ENCODE measurements at regions not wholly inside any gene's neighbourhood (a gene's known extent, or its start where the extent isn't known, plus 50 kb on each side); places are given as distances from the start of the nearest gene placed in this dataset.

DNA sequence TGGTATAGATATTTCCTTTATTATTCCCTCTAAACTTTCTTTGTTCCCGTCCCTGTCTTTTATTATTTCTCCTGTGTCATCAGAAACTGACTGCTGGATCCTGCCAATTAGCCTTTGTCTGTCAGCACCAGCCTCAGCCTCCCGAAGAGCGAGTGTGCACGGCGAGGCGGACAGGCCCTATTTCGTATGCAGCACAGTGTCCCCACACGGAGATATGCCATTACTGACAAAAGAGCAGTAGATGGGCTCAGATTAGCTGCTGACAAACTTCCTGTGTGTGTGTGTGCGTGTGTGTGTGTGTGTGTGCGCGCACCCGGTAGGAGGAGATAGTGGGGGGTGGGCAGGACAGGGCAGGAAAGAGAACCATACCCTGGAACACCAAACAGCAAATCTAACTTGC lies 99.5 kb upstream of the ZFP64 start:
- FAIRE-seq, result no peak

DNA sequence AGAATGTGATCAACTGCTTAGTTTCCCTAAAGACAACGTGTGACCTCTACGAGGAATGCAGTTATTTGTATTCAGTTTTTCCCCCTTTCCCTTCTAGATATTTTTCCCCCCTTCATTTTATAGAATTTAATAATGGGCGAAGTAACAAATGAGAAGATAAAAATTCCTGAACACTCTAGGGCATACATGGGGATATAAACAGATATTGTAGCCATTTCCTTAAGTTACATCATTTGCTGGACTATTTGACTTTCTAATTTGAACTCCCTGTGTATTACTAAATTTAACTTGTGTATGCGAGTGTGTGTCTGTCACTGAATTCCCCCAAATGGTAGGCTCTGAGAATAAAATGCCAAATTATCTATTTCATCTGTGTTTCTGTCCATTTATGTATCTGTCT lies 99.0 kb upstream of the ZFP64 start:
- no peak for FAIRE-seq

DNA sequence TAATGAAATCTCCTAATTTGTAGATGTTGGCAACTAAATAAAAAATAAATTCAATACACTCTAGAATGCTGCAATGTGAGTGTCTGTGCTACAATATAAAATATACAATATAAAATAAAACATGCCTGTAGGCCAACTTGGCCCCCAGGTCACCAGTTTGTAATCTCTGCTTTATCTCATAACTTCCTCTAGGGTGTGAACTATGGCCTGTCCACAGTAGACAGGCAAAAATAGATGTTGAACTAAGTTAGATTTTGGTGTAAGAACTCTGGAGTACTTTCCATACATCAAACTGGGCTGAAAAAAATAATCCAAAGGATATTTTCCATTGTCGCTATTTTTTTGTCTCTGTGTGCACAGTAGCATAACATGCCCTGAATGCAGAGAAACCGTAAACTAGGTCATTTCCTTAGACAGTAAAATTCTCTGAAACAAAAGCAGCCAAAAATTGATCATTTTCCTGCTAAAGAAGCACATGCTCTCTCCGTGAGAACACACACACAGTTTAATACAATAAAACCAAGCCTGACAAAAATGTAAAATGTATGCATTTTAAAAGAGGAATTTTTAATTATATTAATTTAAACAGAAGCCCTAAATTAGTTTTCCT lies 98.5 kb upstream of the ZFP64 start:
- FAIRE-seq, result no peak

DNA sequence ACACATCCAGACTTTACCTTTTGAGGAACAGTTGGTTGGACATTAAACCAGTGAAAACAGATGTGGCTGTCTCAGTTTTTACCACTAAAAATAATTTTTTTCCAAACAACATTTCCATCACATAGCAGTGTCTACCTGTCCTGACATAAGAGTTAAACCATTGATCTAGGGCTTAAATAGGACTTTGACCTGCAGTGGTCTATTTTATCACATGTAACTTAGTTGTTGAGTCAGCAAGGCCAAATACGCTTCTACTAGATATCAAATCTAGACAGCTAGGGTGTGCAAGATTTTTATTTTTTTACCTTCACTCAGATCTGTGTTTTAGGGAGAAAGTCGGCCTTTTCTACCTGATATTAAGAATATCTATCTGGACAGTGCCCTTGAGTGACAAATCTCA lies 88.8 kb upstream of the ZFP64 start:
- no peak for FAIRE-seq

DNA sequence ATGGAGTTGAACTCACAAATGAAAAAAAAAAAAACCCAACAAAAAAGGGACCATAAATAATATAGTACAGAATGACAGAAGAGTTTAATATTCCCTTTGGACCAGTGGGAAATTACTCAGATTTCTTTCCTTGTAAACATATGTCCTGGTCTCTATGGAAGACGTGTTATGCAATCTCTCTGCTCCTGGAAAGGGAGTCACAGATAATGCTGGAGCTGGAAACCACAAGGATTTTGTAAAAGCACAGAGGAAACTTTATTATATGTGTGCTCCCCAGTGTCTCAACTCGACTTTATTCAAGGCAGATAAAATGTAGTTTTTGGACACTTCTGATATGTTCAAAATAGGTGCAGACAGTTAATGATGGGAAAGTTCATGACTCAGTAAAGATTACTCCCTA lies 88.1 kb upstream of the ZFP64 start:
- no peak for FAIRE-seq

DNA sequence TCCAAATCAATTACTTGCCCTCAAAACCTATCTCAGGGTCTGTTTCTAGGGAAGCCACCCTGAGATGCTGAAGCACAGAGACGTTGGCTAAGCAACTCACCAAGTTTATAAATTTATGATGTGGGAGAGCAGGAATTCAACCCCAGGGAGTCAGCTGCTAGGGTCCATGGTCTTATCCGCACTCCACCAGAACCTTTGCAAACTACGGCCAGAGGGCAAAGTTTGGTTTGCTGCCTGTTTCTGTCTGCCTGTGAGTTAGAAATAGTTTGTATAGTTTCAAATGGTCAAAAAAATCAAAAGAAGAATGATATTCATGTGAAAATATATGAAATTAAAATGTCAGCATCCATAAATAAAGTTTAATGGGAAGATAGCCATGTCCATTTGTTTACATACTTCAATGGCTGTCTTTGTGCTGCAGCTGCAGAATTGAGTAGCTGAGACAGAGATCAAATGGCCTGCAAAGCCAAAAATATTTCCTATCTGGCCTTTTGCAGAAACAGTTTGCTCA lies 83.7 kb upstream of the ZFP64 start:
- no peak for FAIRE-seq

- no peak for FAIRE-seq
These were observed 79.1 kb upstream of the ZFP64 start for GRCh38 chr20:52270696-52271095.

DNA sequence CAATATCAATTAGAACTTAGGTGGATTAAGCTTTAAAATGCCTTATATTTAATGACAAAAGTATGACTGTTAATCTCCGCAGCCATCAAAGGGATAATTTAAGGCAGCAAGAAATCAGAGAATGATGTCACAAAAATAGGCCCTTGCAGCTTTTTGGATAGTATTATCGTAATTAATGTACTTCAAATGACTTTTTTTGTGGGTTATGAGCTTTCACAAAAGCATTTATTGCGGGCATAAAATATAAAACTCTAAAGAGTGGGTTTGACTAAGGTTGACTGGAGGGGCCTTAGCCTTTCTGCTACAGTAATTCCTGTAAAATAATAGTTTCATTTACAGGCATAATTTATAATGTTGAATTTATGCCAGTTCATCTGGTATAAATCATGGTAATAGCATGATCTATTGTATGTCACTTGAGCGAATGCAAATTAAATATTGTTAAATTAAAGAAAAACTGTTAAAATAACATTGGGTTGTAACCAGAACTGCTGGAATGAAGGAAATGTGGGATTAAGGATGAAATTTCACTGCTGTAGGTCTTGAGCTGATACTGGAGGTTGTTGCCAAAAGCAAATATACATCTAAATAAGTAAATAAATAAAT lies 78.5 kb upstream of the ZFP64 start:
- no peak for FAIRE-seq

GRCh38 chr20:52269321-52269720 lies 77.7 kb upstream of the ZFP64 start:
- FAIRE-seq, result no peak

- FAIRE-seq, result no peak
These were observed 76.7 kb upstream of the ZFP64 start for GRCh38 chr20:52268184-52268749.

DNA sequence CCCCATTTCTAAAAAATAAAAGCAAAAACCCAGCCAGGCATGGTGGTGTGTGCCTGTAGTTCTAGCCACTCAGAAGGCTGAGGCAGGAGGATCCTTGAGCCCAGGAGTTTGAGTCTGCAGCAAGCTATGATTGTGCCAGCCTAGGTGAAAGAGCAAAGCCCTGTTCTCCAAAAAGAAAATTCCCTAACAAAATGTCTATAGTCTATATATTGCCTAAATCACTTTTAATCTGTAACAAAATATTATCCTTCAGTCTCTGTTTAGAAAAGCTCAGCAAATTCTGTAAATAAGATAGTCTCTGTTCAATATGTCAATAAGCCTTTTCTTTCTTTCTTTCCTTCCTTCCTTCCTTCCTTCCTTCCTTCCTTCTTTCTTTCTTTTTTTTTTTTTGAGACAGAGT lies 75.8 kb upstream of the ZFP64 start:
- no peak for FAIRE-seq

DNA sequence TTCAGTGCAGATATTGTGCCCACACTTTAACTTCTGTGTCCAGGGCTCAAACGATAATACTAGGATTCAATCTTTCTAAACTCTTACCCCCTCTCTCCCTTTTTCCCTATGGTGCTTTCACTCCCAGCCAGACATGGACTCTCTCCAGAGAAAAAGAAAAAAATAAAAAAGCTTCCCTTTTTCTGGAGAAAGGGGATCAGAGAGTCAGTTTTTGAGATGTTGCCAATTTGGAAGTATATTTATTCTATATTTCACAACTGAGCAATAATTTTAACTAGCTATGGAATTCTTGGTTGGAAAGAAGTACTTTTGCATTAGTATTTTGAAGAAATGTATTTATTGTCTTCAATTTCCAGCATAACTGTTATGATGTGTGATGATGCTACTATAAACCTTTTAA lies 72.2 kb upstream of the ZFP64 start:
- FAIRE-seq, result no peak

- FAIRE-seq, result no peak
These were observed 70.2 kb upstream of the ZFP64 start for GRCh38 chr20:52261792-52262191.

DNA sequence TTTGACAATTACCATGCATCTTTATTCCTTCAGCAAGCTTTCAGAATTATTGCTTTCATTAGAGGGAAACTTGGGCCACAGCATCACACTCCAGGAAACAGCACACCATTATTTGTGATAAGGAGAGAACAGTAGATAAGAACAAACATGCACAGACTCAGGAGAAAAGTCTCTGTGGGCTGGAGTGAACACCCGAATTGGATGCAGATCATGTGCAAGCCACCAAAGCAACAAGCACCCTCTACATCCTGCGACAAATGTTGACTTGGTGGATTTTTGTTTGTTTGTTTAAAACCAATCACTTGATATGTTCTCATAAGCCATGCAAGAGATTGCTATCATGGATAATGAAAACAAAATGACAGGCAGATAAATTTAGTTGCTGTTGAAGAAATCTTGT lies 67.7 kb upstream of the ZFP64 start:
- FAIRE-seq, result no peak

DNA sequence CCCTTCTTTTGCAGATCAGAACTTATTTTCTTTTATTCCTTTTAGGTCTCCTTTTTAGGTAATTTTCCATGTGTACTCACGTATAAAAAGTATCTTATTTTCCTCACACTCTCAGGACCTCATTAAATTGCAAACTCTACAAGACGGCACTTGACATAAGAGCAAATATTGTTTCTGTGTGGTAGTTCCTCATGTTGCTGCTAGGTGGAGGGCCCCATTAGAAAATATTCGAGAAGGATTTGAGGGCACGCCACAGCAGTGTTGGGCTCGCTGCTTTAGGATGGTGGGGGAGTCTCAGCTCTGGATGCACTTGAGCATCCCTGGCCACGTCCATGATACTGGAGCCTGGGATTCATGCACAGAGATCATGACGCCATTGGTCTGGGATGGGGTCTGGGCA lies 64.9 kb upstream of the ZFP64 start:
- no peak for FAIRE-seq

- no peak for FAIRE-seq
These were observed 61.1 kb upstream of the ZFP64 start for GRCh38 chr20:52252664-52253063.

GRCh38 chr20:52251827-52252226 lies 60.2 kb upstream of the ZFP64 start:
- no peak for FAIRE-seq

DNA sequence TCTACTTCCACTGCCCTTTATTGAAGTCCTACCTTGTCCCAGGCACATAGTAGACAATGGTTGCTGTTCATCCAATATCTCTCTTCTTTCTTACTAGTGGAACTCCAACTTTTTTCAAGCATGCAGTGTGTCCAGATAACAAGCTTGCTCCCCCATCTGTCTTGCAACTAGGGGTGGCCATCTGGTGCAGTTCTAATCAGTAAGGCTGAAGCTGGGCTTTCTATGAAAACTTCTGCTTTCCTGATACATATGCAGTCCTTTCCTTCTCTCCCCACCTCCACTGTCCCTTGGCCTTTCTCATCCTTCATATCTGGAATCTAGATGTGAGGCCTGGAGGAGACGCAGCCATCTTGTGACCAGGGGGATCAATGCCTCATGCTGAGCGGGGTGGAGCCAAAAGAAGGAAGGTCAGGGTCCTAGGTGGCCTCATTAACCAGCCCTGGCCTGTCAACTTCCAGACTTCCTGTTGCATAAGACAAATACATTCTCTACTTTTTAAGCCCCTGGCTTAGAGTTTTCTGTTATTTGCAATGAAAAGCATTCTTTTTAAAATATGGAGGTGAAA lies 59.6 kb upstream of the ZFP64 start:
- no peak for FAIRE-seq

DNA sequence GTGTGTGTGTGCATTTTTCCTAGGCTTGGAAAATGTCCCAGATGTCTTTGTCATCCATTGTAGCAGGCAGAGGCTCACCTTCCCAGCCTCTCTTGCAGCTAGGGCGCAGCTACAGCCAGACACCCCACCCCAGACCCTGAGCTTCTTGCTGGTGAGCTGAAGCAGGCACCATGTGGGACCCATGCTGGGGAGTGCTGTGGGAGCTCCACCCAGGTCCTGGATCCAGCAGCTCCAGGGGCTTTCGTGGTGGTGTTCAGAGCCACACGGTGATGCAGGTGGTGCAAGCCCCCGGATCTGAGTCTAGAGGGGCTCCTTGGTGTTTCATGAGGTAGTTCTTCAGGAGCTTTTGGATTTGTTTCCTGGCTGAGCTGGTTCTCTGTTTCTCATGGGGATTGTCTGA lies 56.0 kb upstream of the ZFP64 start:
- no peak for FAIRE-seq

DNA sequence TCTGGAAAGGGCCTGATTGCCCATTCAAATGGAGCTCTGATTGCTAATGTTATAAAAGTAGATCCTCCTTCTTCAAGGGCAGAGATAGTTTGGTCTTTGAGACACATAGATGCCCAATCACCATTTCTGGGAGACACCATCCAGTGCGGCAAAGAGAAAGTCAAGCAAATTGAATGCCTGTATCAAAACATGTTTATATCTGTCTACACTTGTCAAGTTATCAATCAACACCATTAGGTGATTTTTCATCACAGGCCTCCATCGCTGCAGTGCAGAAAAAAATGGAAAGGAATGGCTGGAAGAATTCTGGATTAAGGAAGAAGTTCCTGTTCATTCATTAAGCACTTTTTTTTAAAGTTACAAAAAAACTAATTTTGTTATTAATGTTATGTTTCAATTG lies 54.8 kb upstream of the ZFP64 start:
- FAIRE-seq, result no peak

DNA sequence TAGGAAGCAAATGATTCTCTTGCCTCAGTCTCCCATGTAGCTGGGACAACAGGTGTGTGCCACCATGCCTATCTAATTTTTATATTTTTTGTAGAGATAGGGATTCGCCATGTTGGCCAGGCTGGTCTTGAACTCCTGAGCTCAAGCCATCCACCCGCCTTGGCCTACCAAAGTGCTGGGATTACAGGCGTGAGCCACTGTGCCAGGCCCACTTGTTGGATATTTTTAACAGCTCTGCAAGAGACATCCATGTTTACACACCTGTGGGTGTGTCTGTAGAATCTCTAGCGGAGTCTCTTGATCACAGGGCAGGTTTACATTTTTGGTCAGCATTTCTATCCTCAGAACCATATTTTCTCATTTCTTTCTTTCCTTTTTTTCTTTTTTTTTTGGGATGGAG lies 53.1 kb upstream of the ZFP64 start:
- FAIRE-seq, result no peak

DNA sequence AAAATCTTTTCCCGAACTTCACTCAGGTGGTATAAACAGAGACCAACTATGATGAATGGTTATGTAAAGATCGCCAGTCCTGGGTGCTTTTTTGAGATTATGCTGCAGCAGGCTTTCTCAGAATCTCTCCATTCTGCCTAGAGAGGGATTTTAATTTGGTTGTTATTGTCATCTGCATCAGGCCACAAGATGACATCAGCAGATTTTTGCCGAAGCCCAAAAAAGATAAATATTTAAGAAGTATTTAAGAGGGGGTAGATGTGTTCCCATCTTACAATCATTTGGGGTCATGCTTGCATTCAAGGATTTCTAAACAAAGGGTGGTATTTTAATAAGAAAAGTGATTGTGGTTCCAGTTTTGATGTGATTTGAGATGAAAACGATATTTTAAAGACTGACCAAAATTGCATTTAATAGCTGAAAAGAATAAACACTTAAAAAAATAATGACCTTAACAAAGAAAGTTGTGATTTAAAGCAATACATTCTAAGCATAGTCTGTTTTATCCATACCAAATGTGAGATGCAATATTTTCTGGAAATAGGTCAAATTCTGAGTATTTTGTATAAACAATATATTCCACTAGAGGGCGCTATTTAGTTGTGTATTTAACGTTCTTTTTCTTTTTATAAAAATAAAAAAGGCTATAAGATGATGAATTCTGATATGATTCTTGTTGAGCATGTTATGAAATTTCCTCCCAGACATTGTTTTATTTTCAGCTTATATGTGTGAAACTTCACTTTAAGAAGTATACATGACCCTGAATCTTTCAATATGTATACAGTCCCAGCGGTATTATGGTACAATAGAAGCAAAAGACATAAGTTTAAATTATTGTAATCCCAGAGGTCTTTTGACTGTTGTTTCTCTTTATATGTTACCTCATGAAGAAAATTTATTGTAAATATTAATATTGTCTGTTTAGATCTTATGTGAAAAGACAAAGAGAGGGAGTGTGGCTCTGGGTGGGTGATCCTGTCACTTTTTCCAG lies 51.0 kb upstream of the ZFP64 start:
- FAIRE-seq, result peak; percentile 99

Data from islet of Langerhans (tissue), 1 donor.